WTC11 (cell line): ENCODE measurements at regions not wholly inside any gene's neighbourhood (a gene's known extent, or its start where the extent isn't known, plus 50 kb on each side); places are given as distances from the start of the nearest gene placed in this dataset.

Experiments used
- ATAC-seq: fragments of 200-7000 bp; cut with Tn5 transposase; 2 replicates; pipeline ENCODE4 v1.10.0; 2021; ENCODE audit warnings: mild to moderate bottlenecking, moderate library complexity
- CTCF ChIA-PET: fragments of 300-600 bp; sonication (Branson Sonifier 250); formaldehyde crosslinking; loops from one replicate; lab custom pipeline; 2021; ENCODE audit warnings: antibody characterized with exemption; lab: Charles Lee
- POLR2A ChIA-PET: fragments of 350-600 bp; sonication (Branson Sonifier 250); formaldehyde crosslinking; loops from one replicate; lab custom pipeline; 2021; ENCODE audit warnings: antibody characterized with exemption; lab: Charles Lee
- DNase-seq: peaks from one replicate; pipeline ENCODE4 v3.0.0; 2021; ENCODE audit warnings: low spot score
- H3K27ac Mint-ChIP-seq: 2 replicates; pipeline ENCODE4 v1.8.0; 2021; ENCODE audit warnings: mixed read lengths
- H3K27me3 Mint-ChIP-seq: 2 replicates; pipeline ENCODE4 v1.8.0; 2021; ENCODE audit warnings: low read depth, mild to moderate bottlenecking, moderate library complexity, mixed read lengths
- H3K36me3 Mint-ChIP-seq: 2 replicates; pipeline ENCODE4 v1.8.0; 2021; ENCODE audit warnings: mixed read lengths
- H3K4me1 Mint-ChIP-seq: 2 replicates; pipeline ENCODE4 v1.8.0; 2022; ENCODE audit warnings: mixed read lengths
- H3K4me3 Mint-ChIP-seq: 2 replicates; pipeline ENCODE4 v1.8.0; 2021; ENCODE audit warnings: mild to moderate bottlenecking, moderate library complexity, mixed read lengths
- H3K9me3 Mint-ChIP-seq: 2 replicates; pipeline ENCODE4 v1.8.0; 2021; ENCODE audit warnings: mixed read lengths
- AR ChIP-seq: fragments of 250-450 bp; sonication (Bioruptor Pico); IDR thresholded peaks from 2 replicates; pipeline ENCODE4 v1.9.0; 2021; ENCODE audit warnings: mild to moderate bottlenecking
- ATF1 ChIP-seq: sonication (generic); formaldehyde crosslinking; IDR thresholded peaks from 2 replicates; pipeline ENCODE4 v1.8.1; 2023; ENCODE audit warnings: mild to moderate bottlenecking, moderate library complexity, missing genetic modification reagents
- ATF2 ChIP-seq: sonication (generic); formaldehyde crosslinking; IDR thresholded peaks from 2 replicates; pipeline ENCODE4 v1.8.1; 2022; ENCODE audit warnings: low read depth, missing genetic modification reagents, borderline replicate concordance
- ATF6 ChIP-seq: sonication (generic); formaldehyde crosslinking; IDR thresholded peaks from 2 replicates; pipeline ENCODE4 v1.8.1; 2023; ENCODE audit warnings: mild to moderate bottlenecking, missing genetic modification reagents
- CREM ChIP-seq: sonication (generic); formaldehyde crosslinking; IDR thresholded peaks from 2 replicates; pipeline ENCODE4 v1.8.1; 2022; ENCODE audit warnings: mild to moderate bottlenecking, missing genetic modification reagents, moderate library complexity
- GTF2I ChIP-seq: fragments of 250-450 bp; sonication (Bioruptor Pico); conservative IDR thresholded peaks from 2 replicates; pipeline ENCODE4 v1.4.0; 2021; ENCODE audit warnings: mild to moderate bottlenecking
- HMGA2 ChIP-seq: fragments of 250-450 bp; sonication (Bioruptor Pico); IDR thresholded peaks from 2 replicates; pipeline ENCODE4 v1.4.0; 2021; ENCODE audit warnings: mild to moderate bottlenecking, moderate library complexity
- HMGXB4 ChIP-seq: sonication (generic); formaldehyde crosslinking; IDR thresholded peaks from 2 replicates; pipeline ENCODE4 v1.8.1; 2023; ENCODE audit warnings: mild to moderate bottlenecking, moderate library complexity, missing genetic modification reagents
- NFE2L1 ChIP-seq: sonication (generic); formaldehyde crosslinking; IDR thresholded peaks from 2 replicates; pipeline ENCODE4 v1.8.1; 2023; ENCODE audit warnings: missing genetic modification reagents
- PRDM15 ChIP-seq: sonication (generic); formaldehyde crosslinking; IDR thresholded peaks from 2 replicates; pipeline ENCODE4 v1.8.0; 2022; ENCODE audit warnings: missing genetic modification reagents
- SOX15 ChIP-seq: fragments of 250-450 bp; sonication (Bioruptor Pico); IDR thresholded peaks from 2 replicates; pipeline ENCODE4 v1.9.0; 2021; ENCODE audit warnings: mild to moderate bottlenecking
- STAT6 ChIP-seq: sonication (generic); formaldehyde crosslinking; conservative IDR thresholded peaks from 2 replicates; pipeline ENCODE4 v1.8.1; 2023; ENCODE audit warnings: mild to moderate bottlenecking, low read depth, missing genetic modification reagents, moderate library complexity
- TEAD1 ChIP-seq: sonication (generic); formaldehyde crosslinking; IDR thresholded peaks from 2 replicates; pipeline ENCODE4 v1.8.0; 2022; ENCODE audit warnings: mild to moderate bottlenecking, missing genetic modification reagents
- ZBTB21 ChIP-seq: sonication (generic); formaldehyde crosslinking; IDR thresholded peaks from 2 replicates; pipeline ENCODE4 v1.8.1; 2023; ENCODE audit warnings: mild to moderate bottlenecking, missing genetic modification reagents, borderline replicate concordance
- ZBTB43 ChIP-seq: sonication (generic); formaldehyde crosslinking; IDR thresholded peaks from 2 replicates; pipeline ENCODE4 v1.8.1; 2023; ENCODE audit warnings: mild to moderate bottlenecking, missing genetic modification reagents
- ZNF263 ChIP-seq: sonication (generic); formaldehyde crosslinking; IDR thresholded peaks from 2 replicates; pipeline ENCODE4 v1.8.1; 2022; ENCODE audit warnings: low read depth, mild to moderate bottlenecking, moderate library complexity, missing genetic modification reagents
- ZNF532 ChIP-seq: fragments of 250-450 bp; sonication (Bioruptor Pico); IDR thresholded peaks from 2 replicates; pipeline ENCODE4 v1.9.0; 2021; ENCODE audit warnings: mild to moderate bottlenecking, borderline replicate concordance

- H3K27ac Mint-ChIP-seq: no peak overlapping the region
- ChIA-PET CTCF (no interaction called here), POLR2A (no interaction called here)
- TF ChIP-seq CREM (no peak), NFE2L1 (CRISPR knock-in tag) (no peak), ZNF263 (CRISPR knock-in tag) (no peak), HMGA2 (no peak), ZBTB43 (CRISPR knock-in tag) (no peak), STAT6 (no peak), PRDM15 (CRISPR knock-in tag) (no peak), ZNF532 (CRISPR knock-in tag) (no peak), TEAD1 (CRISPR knock-in tag) (no peak), ZBTB21 (CRISPR knock-in tag) (no peak), SOX15 (CRISPR knock-in tag) (no peak), AR (CRISPR knock-in tag) (no peak), ATF2 (no peak), HMGXB4 (CRISPR knock-in tag) (no peak), ATF1 (no peak), ATF6 (CRISPR knock-in tag) (no peak), GTF2I (CRISPR knock-in tag) (no peak)
Measured at GRCh38 chr1:189774721-189775287, 702.9 kb downstream of the BRINP3 start.

More at GRCh38 chr1:189774721-189775287, 702.9 kb downstream of the BRINP3 start:
- H3K4me1 Mint-ChIP-seq: no peaks in the 10 kb centered on the region; the same call in none of the 2 replicates
- ATAC-seq (no peak), DNase-seq (no peak)
- no peaks in the 10 kb centered on the region for H3K27me3 Mint-ChIP-seq
- H3K4me3 Mint-ChIP-seq: no peak overlapping the region
- no peaks in the 10 kb centered on the region for H3K36me3 Mint-ChIP-seq
- H3K9me3 Mint-ChIP-seq: no peaks in the 10 kb centered on the region
